Mucosa of rectum (tissue), 2 donors: ENCODE measurements at regions not wholly inside any gene's neighbourhood (a gene's known extent, or its start where the extent isn't known, plus 50 kb on each side); places are given as distances from the start of the nearest gene placed in this dataset.

Source experiments
- H3K27ac ChIP-seq, 2 donors: one replicate each; pipeline ENCODE4 v1.7.0; 2013; ENCODE audit warnings: inconsistent platforms in 2 of 2, low read depth in 2 of 2, low read length in 2 of 2
- H3K27me3 ChIP-seq, 2 donors: one replicate each; pipeline ENCODE4 v1.7.0; 2013; ENCODE audit warnings: low read length in 2 of 2; ENCODE audit not compliant: control insufficient read depth in 2 of 2, insufficient read depth in 2 of 2
- H3K36me3 ChIP-seq, 2 donors: one replicate each; pipeline ENCODE4 v1.7.0; 2013; ENCODE audit warnings: low read length in 2 of 2; ENCODE audit not compliant: control insufficient read depth in 2 of 2, insufficient read depth in 2 of 2
- H3K4me1 ChIP-seq, 2 donors: one replicate each; pipeline ENCODE4 v1.7.0; 2013; ENCODE audit warnings: low read length in 2 of 2, mild to moderate bottlenecking in 1 of 2; ENCODE audit not compliant: control insufficient read depth in 2 of 2, insufficient read depth in 2 of 2
- H3K4me3 ChIP-seq, 2 donors: one replicate each; pipeline ENCODE4 v1.7.0; 2013; ENCODE audit warnings: low read length in 2 of 2
- H3K9ac ChIP-seq, 2 donors: one replicate each; pipeline ENCODE4 v1.7.0; 2013; ENCODE audit warnings: low read length in 2 of 2, low read depth in 1 of 2, mild to moderate bottlenecking in 1 of 2
- H3K9me3 ChIP-seq, 2 donors: one replicate each; pipeline ENCODE4 v1.7.0; 2013; ENCODE audit warnings: low read length in 2 of 2; ENCODE audit not compliant: control insufficient read depth in 2 of 2
- donor health status: healthy.
- donor health status: Normal muscosa, but diverticular disease.

GRCh38 chr4:140249351-140249750 lies 95.4 kb upstream of the MAML3 start:
- Histone ChIP-seq H3K9me3 (no peaks in the 10 kb centered on the region), H3K27ac (no peak overlapping the region), H3K4me3 (no peak overlapping the region), H3K4me1 (peaks cover 13 to 16% of the 10 kb centered on the region in 2 donors), H3K9ac (no peak overlapping the region), H3K36me3 (no peaks in the 10 kb centered on the region), H3K27me3 (no peaks in the 10 kb centered on the region)

GRCh38 chr4:140247237-140247636 lies 93.3 kb upstream of the MAML3 start:
- no peak overlapping the region for H3K9ac ChIP-seq
- H3K4me3 ChIP-seq: no peak overlapping the region
- H3K27me3 ChIP-seq: no peaks in the 10 kb centered on the region
- H3K27ac ChIP-seq: no peak overlapping the region
- H3K36me3 ChIP-seq: no peaks in the 10 kb centered on the region
- peaks cover 25 to 31% of the 10 kb centered on the region in 2 donors for H3K4me1 ChIP-seq
- no peaks in the 10 kb centered on the region for H3K9me3 ChIP-seq

- Histone ChIP-seq H3K9me3 (no peaks in the 10 kb centered on the region), H3K4me1 (peaks cover 23 to 27% of the 10 kb centered on the region in 2 donors), H3K4me3 (no peak overlapping the region), H3K9ac (no peak overlapping the region), H3K27me3 (no peaks in the 10 kb centered on the region), H3K27ac (no peak overlapping the region), H3K36me3 (no peaks in the 10 kb centered on the region)
These were observed 92.2 kb upstream of the MAML3 start for GRCh38 chr4:140246216-140246615.

GRCh38 chr4:140244328-140244727 lies 90.3 kb upstream of the MAML3 start:
- Histone ChIP-seq H3K4me1 (peaks cover 23 to 27% of the 10 kb centered on the region in 2 donors), H3K27me3 (no peaks in the 10 kb centered on the region), H3K27ac (peak overlapping the region; percentile 80 to 89), H3K36me3 (no peaks in the 10 kb centered on the region), H3K9ac (no peak overlapping the region), H3K4me3 (peak overlapping the region in 1 of 2 donors; percentile 66), H3K9me3 (no peaks in the 10 kb centered on the region)

GRCh38 chr4:140243278-140243753 lies 89.3 kb upstream of the MAML3 start:
- H3K27ac ChIP-seq: peak overlapping the region; percentile 80 to 89

GRCh38 chr4:140242357-140243277 lies 88.6 kb upstream of the MAML3 start:
- Histone ChIP-seq H3K4me3 (peak overlapping the region; percentile 4 to 66), H3K27me3 (no peaks in the 10 kb centered on the region), H3K36me3 (no peaks in the 10 kb centered on the region), H3K9ac (peak overlapping the region; percentile 42 to 56), H3K4me1 (peaks cover 32 to 36% of the 10 kb centered on the region in 2 donors), H3K9me3 (no peaks in the 10 kb centered on the region), H3K27ac (peak overlapping the region; percentile 80 to 89)

More at GRCh38 chr4:140243278-140243753, 89.3 kb upstream of the MAML3 start:
- peak overlapping the region; percentile 41 to 66 for H3K4me3 ChIP-seq
- H3K9me3 ChIP-seq: no peaks in the 10 kb centered on the region
- H3K9ac ChIP-seq: peak overlapping the region; percentile 60 to 65
- H3K4me1 ChIP-seq: peaks cover 25 to 29% of the 10 kb centered on the region in 2 donors
- H3K27me3 ChIP-seq: no peaks in the 10 kb centered on the region
- H3K36me3 ChIP-seq: no peaks in the 10 kb centered on the region

- Histone ChIP-seq H3K4me3 (no peak overlapping the region), H3K27ac (no peak overlapping the region), H3K4me1 (peaks cover 42 to 52% of the 10 kb centered on the region in 2 donors), H3K27me3 (no peaks in the 10 kb centered on the region), H3K36me3 (no peaks in the 10 kb centered on the region), H3K9ac (no peak overlapping the region), H3K9me3 (no peaks in the 10 kb centered on the region)
These were observed 86.3 kb upstream of the MAML3 start for GRCh38 chr4:140240237-140240636.

GRCh38 chr4:140239311-140239710 lies 85.3 kb upstream of the MAML3 start:
- no peak overlapping the region for H3K4me3 ChIP-seq
- no peak overlapping the region for H3K9ac ChIP-seq
- H3K4me1 ChIP-seq: peaks cover 42 to 52% of the 10 kb centered on the region in 2 donors
- H3K36me3 ChIP-seq: no peaks in the 10 kb centered on the region
- no peaks in the 10 kb centered on the region for H3K9me3 ChIP-seq
- H3K27me3 ChIP-seq: no peaks in the 10 kb centered on the region
- H3K27ac ChIP-seq: no peak overlapping the region

- peaks cover 34 to 44% of the 10 kb centered on the region in 2 donors for H3K4me1 ChIP-seq
- H3K4me3 ChIP-seq: peak overlapping the region; percentile 37 to 53
- H3K36me3 ChIP-seq: no peaks in the 10 kb centered on the region
- peak overlapping the region; percentile 80 to 87 for H3K27ac ChIP-seq
- H3K9me3 ChIP-seq: no peaks in the 10 kb centered on the region
- no peaks in the 10 kb centered on the region for H3K27me3 ChIP-seq
- H3K9ac ChIP-seq: peak overlapping the region; percentile 38 to 55
These were observed 84.5 kb upstream of the MAML3 start for GRCh38 chr4:140238351-140239056.
